ENCODE measurements at regions not wholly inside any gene's neighbourhood (a gene's known extent, or its start where the extent isn't known, plus 50 kb on each side); places are given as distances from the start of the nearest gene placed in this dataset.

DNA sequence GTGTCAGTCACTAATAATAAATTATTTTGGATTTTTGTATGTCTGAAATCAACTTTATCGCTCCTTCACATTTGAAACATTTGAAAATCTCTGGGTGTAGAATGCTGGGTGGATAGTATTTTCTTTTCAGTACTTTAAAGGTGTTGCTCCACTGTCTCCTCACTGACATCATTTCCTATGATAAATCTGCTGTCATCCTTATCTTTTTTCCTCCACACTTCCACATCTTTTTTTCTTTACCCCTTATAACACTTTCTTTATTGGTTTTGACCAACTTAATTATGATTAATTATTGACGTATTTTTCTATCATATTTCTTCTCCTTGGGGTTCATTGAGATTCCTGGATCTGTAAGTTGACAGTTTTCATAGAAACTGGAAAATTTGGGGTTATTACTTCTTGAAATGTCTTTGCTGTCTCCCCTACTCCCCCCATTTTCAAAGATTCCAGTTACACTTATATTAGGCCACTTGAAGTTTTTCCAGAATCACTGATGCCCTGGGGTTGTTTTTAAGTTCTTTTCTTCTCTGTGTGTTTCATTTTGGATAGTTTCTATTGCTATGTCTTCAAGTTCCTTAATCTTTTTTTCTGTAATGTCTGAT, 177.5 kb upstream of the DIO3 start:
- no peak overlapping the region for H2AFZ ChIP-seq (ENCODE audit: low read depth, low read length, severe bottlenecking)
- no peak overlapping the region for H3K27ac ChIP-seq (ENCODE audit: low read depth, low read length)
- H3K9ac ChIP-seq (ENCODE audit: low read length) = no peak overlapping the region
- H3K9me2 ChIP-seq (replicated peaks; ENCODE audit: insufficient read depth, low read length) = no peaks in the 10 kb centered on the region
- H3K4me2 ChIP-seq (ENCODE audit: low read depth, low read length, poor library complexity, severe bottlenecking) = no peak overlapping the region
- H3K79me2 ChIP-seq (ENCODE audit: insufficient read depth, low read length) = no peaks in the 10 kb centered on the region
- no peak for TF ChIP-seq EZH2phosphoT487 (conservative IDR thresholded peaks at IDR 0.05; ENCODE audit: low read length)
- TF ChIP-seq, protein P1, sequence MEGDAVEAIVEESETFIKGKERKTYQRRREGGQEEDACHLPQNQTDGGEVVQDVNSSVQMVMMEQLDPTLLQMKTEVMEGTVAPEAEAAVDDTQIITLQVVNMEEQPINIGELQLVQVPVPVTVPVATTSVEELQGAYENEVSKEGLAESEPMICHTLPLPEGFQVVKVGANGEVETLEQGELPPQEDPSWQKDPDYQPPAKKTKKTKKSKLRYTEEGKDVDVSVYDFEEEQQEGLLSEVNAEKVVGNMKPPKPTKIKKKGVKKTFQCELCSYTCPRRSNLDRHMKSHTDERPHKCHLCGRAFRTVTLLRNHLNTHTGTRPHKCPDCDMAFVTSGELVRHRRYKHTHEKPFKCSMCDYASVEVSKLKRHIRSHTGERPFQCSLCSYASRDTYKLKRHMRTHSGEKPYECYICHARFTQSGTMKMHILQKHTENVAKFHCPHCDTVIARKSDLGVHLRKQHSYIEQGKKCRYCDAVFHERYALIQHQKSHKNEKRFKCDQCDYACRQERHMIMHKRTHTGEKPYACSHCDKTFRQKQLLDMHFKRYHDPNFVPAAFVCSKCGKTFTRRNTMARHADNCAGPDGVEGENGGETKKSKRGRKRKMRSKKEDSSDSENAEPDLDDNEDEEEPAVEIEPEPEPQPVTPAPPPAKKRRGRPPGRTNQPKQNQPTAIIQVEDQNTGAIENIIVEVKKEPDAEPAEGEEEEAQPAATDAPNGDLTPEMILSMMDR (IDR thresholded peaks at IDR 0.05; ENCODE audit: insufficient read depth, low read length, poor library complexity, severe bottlenecking) = no peak
- H3K36me3 ChIP-seq (ENCODE audit: low read length) = no peaks in the 10 kb centered on the region
- no peak overlapping the region for H3K4me3 ChIP-seq (ENCODE audit: insufficient read depth, low read length, poor library complexity, severe bottlenecking)
- no peaks in the 10 kb centered on the region for H4K20me1 ChIP-seq (ENCODE audit: low read depth, low read length)
- no peaks in the 10 kb centered on the region for H3K27me3 ChIP-seq (ENCODE audit: low read length)
- peaks cover 5% of the 10 kb centered on the region; the same call in 1 of the 2 replicates for H3K9me3 ChIP-seq (ENCODE audit: insufficient read depth, low read length)
- H3F3A ChIP-seq (ENCODE audit: insufficient read depth) = no peaks in the 10 kb centered on the region

DNA sequence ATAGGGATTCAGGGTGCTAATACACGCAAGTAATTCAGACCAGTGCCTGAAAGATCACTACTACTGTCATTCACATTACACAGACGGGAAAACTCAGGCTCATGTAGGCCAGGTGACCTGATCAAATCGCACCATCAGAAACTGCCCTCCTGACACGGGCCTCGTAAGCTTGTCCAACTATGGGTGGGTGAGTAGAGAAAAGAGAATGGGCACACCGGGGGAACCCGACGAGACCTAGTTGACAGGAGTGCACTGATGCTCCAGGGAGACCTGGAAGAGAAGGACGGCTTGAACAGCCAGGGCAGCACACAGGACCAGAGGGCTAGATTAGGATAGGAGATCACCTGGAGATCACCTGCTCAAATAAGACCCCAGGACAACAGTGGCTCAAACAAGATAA, 166.9 kb upstream of the DIO3 start:
- TF ChIP-seq, protein P1 (IDR thresholded peaks at IDR 0.05; ENCODE audit: insufficient read depth, low read length, poor library complexity, severe bottlenecking) = no peak
- TF ChIP-seq EZH2phosphoT487 (conservative IDR thresholded peaks at IDR 0.05; ENCODE audit: low read length) = no peak
- Histone ChIP-seq H3K4me2 (ENCODE audit: low read depth, low read length, poor library complexity, severe bottlenecking) (no peak overlapping the region), H3K27me3 (ENCODE audit: low read length) (no peaks in the 10 kb centered on the region), H4K20me1 (ENCODE audit: low read depth, low read length) (no peaks in the 10 kb centered on the region), H3K79me2 (ENCODE audit: insufficient read depth, low read length) (no peaks in the 10 kb centered on the region), H2AFZ (ENCODE audit: low read depth, low read length, severe bottlenecking) (no peak overlapping the region), H3K27ac (ENCODE audit: low read depth, low read length) (no peak overlapping the region), H3K9ac (ENCODE audit: low read length) (no peak overlapping the region), H3K4me3 (ENCODE audit: insufficient read depth, low read length, poor library complexity, severe bottlenecking) (no peak overlapping the region), H3K9me2 (replicated peaks; ENCODE audit: insufficient read depth, low read length) (no peaks in the 10 kb centered on the region), H3K9me3 (ENCODE audit: insufficient read depth, low read length) (no peaks in the 10 kb centered on the region), H3F3A (ENCODE audit: insufficient read depth) (no peaks in the 10 kb centered on the region), H3K36me3 (ENCODE audit: low read length) (no peaks in the 10 kb centered on the region)

DNA sequence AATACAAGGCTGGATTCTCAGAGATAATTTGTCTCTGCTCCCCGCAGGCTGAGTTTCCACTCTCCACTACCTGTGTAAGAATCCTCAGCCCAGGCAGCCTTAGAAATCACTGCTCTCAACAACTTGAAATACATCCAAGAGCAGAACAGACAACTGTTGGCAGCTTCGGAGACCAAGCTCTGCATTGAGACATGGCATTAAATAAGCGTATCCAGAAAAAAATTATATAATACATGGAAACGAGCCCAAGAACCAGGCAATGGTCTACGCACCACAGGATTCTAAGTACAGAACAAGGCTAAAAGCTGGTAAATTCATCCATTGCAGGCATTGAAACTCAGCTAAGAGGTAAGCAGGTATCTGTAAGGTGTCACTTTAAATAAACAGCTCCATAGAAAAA, 165.5 kb upstream of the DIO3 start:
- Histone ChIP-seq H4K20me1 (ENCODE audit: low read depth, low read length) (no peaks in the 10 kb centered on the region), H3K79me2 (ENCODE audit: insufficient read depth, low read length) (no peaks in the 10 kb centered on the region), H3K9ac (ENCODE audit: low read length) (no peak overlapping the region), H3K27me3 (ENCODE audit: low read length) (no peaks in the 10 kb centered on the region), H3K36me3 (ENCODE audit: low read length) (no peaks in the 10 kb centered on the region), H2AFZ (ENCODE audit: low read depth, low read length, severe bottlenecking) (no peak overlapping the region), H3K27ac (ENCODE audit: low read depth, low read length) (no peak overlapping the region), H3F3A (ENCODE audit: insufficient read depth) (no peaks in the 10 kb centered on the region), H3K4me2 (ENCODE audit: low read depth, low read length, poor library complexity, severe bottlenecking) (no peak overlapping the region), H3K4me3 (ENCODE audit: insufficient read depth, low read length, poor library complexity, severe bottlenecking) (no peak overlapping the region), H3K9me2 (replicated peaks; ENCODE audit: insufficient read depth, low read length) (no peaks in the 10 kb centered on the region), H3K9me3 (ENCODE audit: insufficient read depth, low read length) (no peaks in the 10 kb centered on the region)
- TF ChIP-seq, protein P1 (IDR thresholded peaks at IDR 0.05; ENCODE audit: insufficient read depth, low read length, poor library complexity, severe bottlenecking) = no peak
- no peak for TF ChIP-seq EZH2phosphoT487 (conservative IDR thresholded peaks at IDR 0.05; ENCODE audit: low read length)
